HEK293T (cell line): ENCODE measurements at regions not wholly inside any gene's neighbourhood (a gene's known extent, or its start where the extent isn't known, plus 50 kb on each side); places are given as distances from the start of the nearest gene placed in this dataset.

Experiments
- BHLHE40 ChIP-seq: fragments of 450-650 bp; IDR thresholded peaks from 2 replicates; pipeline ENCODE4 v1.6.1; 2016; ENCODE audit warnings: mild to moderate bottlenecking, moderate library complexity, borderline replicate concordance
- FOXM1 ChIP-seq: fragments of 450-650 bp; IDR thresholded peaks from 2 replicates; pipeline ENCODE4 v1.6.1; 2017; ENCODE audit warnings: mild to moderate bottlenecking, borderline replicate concordance
- HDGF ChIP-seq: fragments of 450-650 bp; IDR thresholded peaks from 2 replicates; pipeline ENCODE4 v1.6.1; 2017; ENCODE audit warnings: antibody characterized with exemption, borderline replicate concordance
- NFRKB ChIP-seq: fragments of 450-650 bp; IDR thresholded peaks from 2 replicates; pipeline ENCODE4 v1.6.1; 2016; ENCODE audit warnings: mild to moderate bottlenecking, moderate library complexity
- SP1 ChIP-seq: fragments of 450-650 bp; IDR thresholded peaks from 2 replicates; pipeline ENCODE4 v1.6.1; 2017
- SUZ12 ChIP-seq: fragments of 450-650 bp; IDR thresholded peaks from 2 replicates; pipeline ENCODE4 v1.6.1; 2016; ENCODE audit warnings: mild to moderate bottlenecking
- TARDBP ChIP-seq: fragments of 450-650 bp; IDR thresholded peaks from 2 replicates; pipeline ENCODE4 v1.6.1; 2016
- ZNF384 ChIP-seq: fragments of 450-650 bp; IDR thresholded peaks from 2 replicates; pipeline ENCODE4 v1.6.1; 2016

DNA sequence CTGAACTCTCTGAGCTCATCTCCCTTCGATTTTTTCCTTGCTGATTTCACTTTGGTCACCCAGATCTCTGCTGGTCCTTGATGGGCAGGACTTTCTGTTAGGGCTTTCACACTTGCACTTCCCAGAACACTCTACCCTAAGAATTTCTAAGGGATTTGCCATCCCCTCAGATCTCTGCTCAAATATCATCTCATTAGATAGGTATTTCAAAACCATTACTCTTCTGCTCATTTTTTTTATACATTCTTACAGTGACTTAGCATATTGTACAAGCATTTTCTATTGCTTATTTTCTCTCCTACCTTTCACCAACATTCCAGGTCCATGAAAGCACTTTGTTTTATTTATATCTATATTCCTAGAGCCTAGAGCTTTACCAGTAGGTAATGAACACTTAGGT lies 913.3 kb downstream of the PDHA2 start:
- TF ChIP-seq SUZ12 (no peak), SP1 (no peak), TARDBP (no peak), FOXM1 (no peak), BHLHE40 (no peak), NFRKB (no peak), ZNF384 (no peak), HDGF (no peak)
